ENCODE measurements at regions not wholly inside any gene's neighbourhood (a gene's known extent, or its start where the extent isn't known, plus 50 kb on each side); places are given as distances from the start of the nearest gene placed in this dataset.
A peak's percentile ranks its signal among the peaks of the same experiment; 100 is the strongest.

DNA sequence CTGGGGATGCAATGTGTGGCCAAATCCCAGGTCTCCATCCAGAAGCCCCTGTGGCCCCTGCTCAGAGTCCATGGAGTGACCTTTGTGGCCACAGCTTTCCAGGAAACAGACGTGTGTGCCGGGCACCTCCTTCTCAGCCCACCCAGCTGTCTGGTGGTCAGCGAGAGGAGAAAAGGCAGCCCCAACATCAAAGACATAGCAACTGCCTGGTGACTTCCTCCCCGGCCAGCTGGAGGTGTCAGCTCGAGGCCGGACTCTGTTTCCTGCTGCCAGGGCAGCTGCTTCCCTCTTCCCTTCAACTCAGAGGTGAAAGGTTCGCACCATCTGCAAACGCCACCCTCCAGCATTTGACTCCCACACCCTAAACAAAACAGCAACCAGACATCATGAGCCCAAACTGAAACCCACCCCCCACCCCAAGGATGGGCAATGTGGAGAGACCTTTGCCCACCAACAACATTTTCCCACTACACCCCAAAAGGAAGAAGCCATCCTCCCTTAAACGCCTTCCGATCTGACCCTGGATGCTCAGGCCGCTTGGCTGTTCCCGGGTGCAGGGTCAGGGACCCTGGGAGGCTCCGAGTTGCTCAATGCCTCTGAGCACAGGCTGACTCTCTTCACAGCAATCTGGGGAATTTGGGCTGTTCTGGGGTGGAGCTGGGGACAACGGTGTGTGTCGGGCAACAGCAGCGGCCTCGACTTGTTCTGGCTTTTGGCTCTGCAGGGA, 162.3 kb downstream of the PSMG1 start:
- Histone ChIP-seq H3K27ac (peak overlapping the region; percentile 36 to 89 (median 80)), H3K9me3 (peaks cover 0 to 13% (median 9%) of the 10 kb centered on the region in 8 donors), H3K36me3 (no peaks in the 10 kb centered on the region), H3K4me1 (peaks cover 19 to 70% (median 49%) of the 10 kb centered on the region in 6 donors), H3K4me3 (no peak overlapping the region), H3K27me3 (replicated peaks in 1 of 7) (peaks cover 0 to 20% (median 0%) of the 10 kb centered on the region in 7 donors)
- 6 to 47% (median 40%) methylated on average over 5 to 17 of the region's 17 CpGs for WGBS, 5 donors
- TF ChIP-seq POLR2AphosphoS5 (IDR thresholded peaks at IDR 0.05) (peak; percentile 76 to 90 (median 88)), POLR2A (IDR thresholded peaks at IDR 0.05) (no peak)
- TF ChIP-seq, protein P1, sequence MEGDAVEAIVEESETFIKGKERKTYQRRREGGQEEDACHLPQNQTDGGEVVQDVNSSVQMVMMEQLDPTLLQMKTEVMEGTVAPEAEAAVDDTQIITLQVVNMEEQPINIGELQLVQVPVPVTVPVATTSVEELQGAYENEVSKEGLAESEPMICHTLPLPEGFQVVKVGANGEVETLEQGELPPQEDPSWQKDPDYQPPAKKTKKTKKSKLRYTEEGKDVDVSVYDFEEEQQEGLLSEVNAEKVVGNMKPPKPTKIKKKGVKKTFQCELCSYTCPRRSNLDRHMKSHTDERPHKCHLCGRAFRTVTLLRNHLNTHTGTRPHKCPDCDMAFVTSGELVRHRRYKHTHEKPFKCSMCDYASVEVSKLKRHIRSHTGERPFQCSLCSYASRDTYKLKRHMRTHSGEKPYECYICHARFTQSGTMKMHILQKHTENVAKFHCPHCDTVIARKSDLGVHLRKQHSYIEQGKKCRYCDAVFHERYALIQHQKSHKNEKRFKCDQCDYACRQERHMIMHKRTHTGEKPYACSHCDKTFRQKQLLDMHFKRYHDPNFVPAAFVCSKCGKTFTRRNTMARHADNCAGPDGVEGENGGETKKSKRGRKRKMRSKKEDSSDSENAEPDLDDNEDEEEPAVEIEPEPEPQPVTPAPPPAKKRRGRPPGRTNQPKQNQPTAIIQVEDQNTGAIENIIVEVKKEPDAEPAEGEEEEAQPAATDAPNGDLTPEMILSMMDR (IDR thresholded peaks at IDR 0.05 in 8 of 11, conservative IDR thresholded peaks at IDR 0.05 in 3 of 11), result no peak
- intact Hi-C loops (cut with DNase I; ENCODE audit: low total_unique reads), result no loop called here
- peak; percentile 88 for DNase-seq

DNA sequence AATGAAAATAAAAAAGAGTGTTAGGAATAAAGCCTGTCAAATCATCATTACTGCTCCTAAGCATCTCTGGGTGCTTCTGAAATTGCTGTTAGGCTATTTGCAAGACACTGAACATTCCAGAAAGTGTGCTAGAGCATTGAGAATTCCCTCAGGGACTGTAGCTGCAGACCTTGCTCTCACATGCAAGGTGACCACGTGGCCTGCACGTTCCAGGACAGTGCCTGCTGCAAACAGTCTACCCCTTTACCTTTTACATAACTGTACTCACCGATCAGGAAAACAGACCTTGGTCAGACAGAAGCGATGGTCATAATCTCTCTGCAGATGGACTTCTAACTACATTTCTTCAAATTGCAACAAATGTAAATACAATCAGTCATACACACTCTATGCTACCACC, 164.5 kb downstream of the PSMG1 start:
- no peak for DNase-seq
- intact Hi-C loops (cut with DNase I; ENCODE audit: low total_unique reads), result no loop called here
- 41 to 93% (median 54%) methylated on average over 4 of the region's 4 CpGs for WGBS, 5 donors
- Histone ChIP-seq H3K36me3 (no peaks in the 10 kb centered on the region), H3K9me3 (no peaks in the 10 kb centered on the region), H3K27me3 (replicated peaks in 1 of 7) (peaks cover 0 to 20% (median 0%) of the 10 kb centered on the region in 7 donors), H3K4me3 (no peak overlapping the region), H3K4me1 (peaks cover 19 to 84% (median 56%) of the 10 kb centered on the region in 6 donors), H3K27ac (peak overlapping the region in 2 of 8 donors; percentile 36 to 77)
- TF ChIP-seq, protein P1 (IDR thresholded peaks at IDR 0.05 in 8 of 11, conservative IDR thresholded peaks at IDR 0.05 in 3 of 11), result no peak
- TF ChIP-seq POLR2AphosphoS5 (IDR thresholded peaks at IDR 0.05) (no peak), POLR2A (IDR thresholded peaks at IDR 0.05) (no peak)

DNA sequence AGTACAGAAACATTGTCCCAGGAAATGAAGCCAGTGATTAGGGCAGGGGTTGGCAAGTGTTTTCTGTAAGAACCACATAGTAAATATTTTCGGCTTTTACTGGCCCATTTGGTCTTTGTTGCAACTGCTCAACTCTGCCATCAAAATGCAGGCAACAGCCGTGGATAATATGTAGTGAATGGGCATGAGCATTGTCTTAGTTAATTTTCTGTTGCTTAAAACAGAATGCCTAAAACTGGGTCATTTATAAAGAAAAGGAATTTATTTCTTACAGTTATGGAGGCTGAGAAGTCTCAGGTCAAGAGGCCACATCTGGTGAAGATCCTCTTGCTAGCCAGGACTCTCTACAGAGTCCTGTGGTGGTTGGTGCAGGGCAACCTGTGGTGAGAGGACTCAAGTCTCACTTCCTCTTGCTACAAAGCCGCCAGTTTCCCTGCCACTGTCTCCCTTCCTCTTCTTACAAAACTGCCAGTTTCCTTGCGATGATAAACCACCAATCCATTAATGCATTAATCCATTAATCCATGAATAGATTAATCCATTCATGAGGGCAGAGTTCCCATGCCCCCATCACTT, 166.4 kb downstream of the PSMG1 start:
- 38 to 57% (median 50%) methylated on average over 4 of the region's 4 CpGs for WGBS, 5 donors
- Histone ChIP-seq H3K9me3 (no peaks in the 10 kb centered on the region), H3K36me3 (no peaks in the 10 kb centered on the region), H3K4me3 (no peak overlapping the region), H3K4me1 (peaks cover 15 to 71% (median 45%) of the 10 kb centered on the region in 6 donors), H3K27ac (peak overlapping the region in 7 of 8 donors; percentile 35 to 75 (median 49)), H3K27me3 (replicated peaks in 1 of 7) (peaks cover 0 to 12% (median 0%) of the 10 kb centered on the region in 7 donors)
- DNase-seq, result peak; percentile 85
- intact Hi-C loops (cut with DNase I; ENCODE audit: low total_unique reads), result no loop called here
- peak in 1 of 3 donors; percentile 18 for TF ChIP-seq POLR2AphosphoS5 (IDR thresholded peaks at IDR 0.05)
- no peak for TF ChIP-seq POLR2A (IDR thresholded peaks at IDR 0.05)

DNA sequence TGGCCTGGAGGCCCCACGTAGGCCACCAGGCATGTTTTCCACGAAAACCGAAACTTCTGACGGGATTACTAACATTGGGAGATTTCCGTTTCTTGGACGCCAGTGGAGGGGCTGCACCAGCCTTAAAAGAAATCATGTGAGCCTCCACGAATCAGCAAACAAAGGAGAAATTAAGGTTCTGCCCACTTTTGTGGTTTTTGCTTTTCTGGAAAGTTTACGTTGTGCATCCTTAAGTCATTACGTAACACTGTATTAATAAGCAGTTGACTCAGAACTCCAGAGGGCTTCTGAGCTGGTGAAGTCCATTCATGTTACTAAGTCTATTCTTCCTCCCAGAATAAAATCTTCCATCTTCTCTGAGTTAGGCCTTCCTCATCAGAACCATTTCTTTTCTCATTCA, 168.5 kb downstream of the PSMG1 start:
- Histone ChIP-seq H3K4me1 (peaks cover 8 to 70% (median 40%) of the 10 kb centered on the region in 6 donors), H3K4me3 (no peak overlapping the region), H3K9me3 (no peaks in the 10 kb centered on the region), H3K36me3 (no peaks in the 10 kb centered on the region), H3K27me3 (replicated peaks in 1 of 7) (no peaks in the 10 kb centered on the region), H3K27ac (peak overlapping the region in 4 of 8 donors; percentile 8 to 75 (median 32))
- TF ChIP-seq, protein P1 (IDR thresholded peaks at IDR 0.05 in 8 of 11, conservative IDR thresholded peaks at IDR 0.05 in 3 of 11), result no peak
- TF ChIP-seq POLR2A (IDR thresholded peaks at IDR 0.05) (no peak), POLR2AphosphoS5 (IDR thresholded peaks at IDR 0.05) (no peak)
- DNase-seq, result no peak
- intact Hi-C loops (cut with DNase I; ENCODE audit: low total_unique reads), result no loop called here
- 51 to 80% (median 72%) methylated on average over 9 of the region's 9 CpGs for WGBS, 5 donors
